SK-N-MC (cell line): ENCODE measurements at regions not wholly inside any gene's neighbourhood (a gene's known extent, or its start where the extent isn't known, plus 50 kb on each side); places are given as distances from the start of the nearest gene placed in this dataset.

ENCODE experiments used
- EZH2 ChIP-seq: fragments of 200-600 bp; sonication (generic); IDR thresholded peaks from one replicate; pipeline ENCODE4 v1.6.1; 2017; ENCODE audit warnings: antibody characterized with exemption
- FOXP2 ChIP-seq: optimal IDR thresholded peaks from 2 replicates; pipeline ENCODE3; 2011; ENCODE audit warnings: mild to moderate bottlenecking, moderate library complexity; ENCODE audit not compliant: insufficient read depth; ENCODE audit errors: extremely low read length, control extremely low read depth
- POLR2AphosphoS5 ChIP-seq: IDR thresholded peaks from 2 replicates; pipeline ENCODE4 v1.6.1; 2012; ENCODE audit warnings: mild to moderate bottlenecking, low read depth, low read length, borderline replicate concordance

DNA sequence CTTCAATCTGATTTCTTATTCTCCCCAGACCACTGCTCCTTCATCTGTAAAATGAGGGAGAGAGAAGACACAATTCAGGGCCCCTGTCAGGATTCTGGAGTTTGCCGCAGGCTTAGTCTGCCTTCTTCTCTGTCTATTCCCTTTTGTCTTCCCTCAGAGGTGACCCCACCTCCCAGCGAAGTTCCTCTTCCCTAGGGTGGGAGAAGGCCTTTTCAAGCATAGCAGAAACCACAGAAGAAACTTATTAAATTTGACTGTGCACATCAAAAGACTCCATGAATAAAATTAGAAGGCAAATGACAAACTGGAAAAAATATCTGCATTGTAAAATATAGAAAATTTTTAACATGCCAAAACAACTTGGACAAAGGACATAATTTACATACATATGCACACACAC is 148.8 kb downstream of the HNRNPD start:
- TF ChIP-seq EZH2 (no peak), POLR2AphosphoS5 (no peak), FOXP2 (no peak)
